ENCODE measurements at regions not wholly inside any gene's neighbourhood (a gene's known extent, or its start where the extent isn't known, plus 50 kb on each side); places are given as distances from the start of the nearest gene placed in this dataset.

- Histone ChIP-seq H3K27ac (ENCODE audit: low read depth, low read length) (no peak overlapping the region), H3K4me3 (ENCODE audit: extremely low read depth in 1 of 4, insufficient read depth in 2 of 4, low read depth in 3 of 4, low read length in 4 of 4) (no peak overlapping the region), H2AK5ac (ENCODE audit: low read depth, low read length) (no peak overlapping the region), H3K23ac (ENCODE audit: insufficient read length) (no peak overlapping the region), H2BK15ac (ENCODE audit: low read length) (no peak overlapping the region), H3K79me2 (ENCODE audit: control insufficient read depth in 1 of 2, insufficient read depth in 2 of 2, low read length in 2 of 2) (no peaks in the 10 kb centered on the region), H2BK120ac (replicated peaks; ENCODE audit: low read depth, low read length) (no peak overlapping the region), H3K79me1 (ENCODE audit: low read depth, low read length) (no peaks in the 10 kb centered on the region), H3K9me3 (ENCODE audit: insufficient read depth in 2 of 2, low read depth in 1 of 2, low read length in 1 of 2) (no peaks in the 10 kb centered on the region), H3K36me3 (ENCODE audit: control insufficient read depth in 2 of 4, insufficient read depth in 4 of 4, low read length in 3 of 4) (no peaks in the 10 kb centered on the region), H3K27me3 (replicated peaks in 1 of 4; ENCODE audit: control insufficient read depth in 3 of 4, extremely low read depth in 1 of 4, insufficient read depth in 3 of 4, low read length in 3 of 4) (no peaks in the 10 kb centered on the region), H3K56ac (replicated peaks; ENCODE audit: insufficient read length, low read depth, low read length) (no peak overlapping the region), H4K5ac (ENCODE audit: insufficient read length, low read depth, low read length) (no peak overlapping the region), H3K18ac (ENCODE audit: extremely low read depth, low read length) (no peak overlapping the region), H2AFZ (ENCODE audit: low read length) (no peak overlapping the region), H3K14ac (ENCODE audit: insufficient read length) (no peak overlapping the region), H3K4me2 (ENCODE audit: insufficient read depth in 1 of 2, low read depth in 2 of 2, low read length in 2 of 2) (no peak overlapping the region), H2BK20ac (ENCODE audit: low read length) (no peak overlapping the region), H4K91ac (replicated peaks; ENCODE audit: insufficient read length, low read length) (no peak overlapping the region), H4K20me1 (replicated peaks in 1 of 2; ENCODE audit: control insufficient read depth in 1 of 2, insufficient read depth in 2 of 2, low read length in 2 of 2) (no peaks in the 10 kb centered on the region), H3K9ac (replicated peaks in 1 of 4; ENCODE audit: extremely low read depth in 1 of 4, low read depth in 3 of 4, low read length in 3 of 4) (no peak overlapping the region), H2BK12ac (ENCODE audit: low read depth, low read length) (no peak overlapping the region), H3K4ac (replicated peaks; ENCODE audit: insufficient read length, low read depth, low read length) (no peak overlapping the region), H3K4me1 (replicated peaks in 1 of 4; ENCODE audit: control insufficient read depth in 3 of 4, insufficient read depth in 4 of 4, low read length in 3 of 4) (peaks cover 0 to 3% (median 0%) of the 10 kb centered on the region in 4 experiments; a peak in 1 of 7 replicates), H2BK5ac (ENCODE audit: low read depth, low read length) (no peak overlapping the region), H4K8ac (ENCODE audit: extremely low read depth, insufficient read depth, low read length) (peak overlapping the region; percentile 29; the same call in 1 of the 2 replicates), H3K23me2 (ENCODE audit: low read depth, low read length) (no peaks in the 10 kb centered on the region)
- 89% methylated on average over 17 of the region's 21 CpGs; no CpG with 5 or more reads in 1 of the 2 experiments for WGBS, 2 experiments (ENCODE audit: extremely low coverage in 1 of 2, insufficient coverage in 1 of 2, insufficient read length in 1 of 2, insufficient replicate concordance in 2 of 2, low coverage in 1 of 2, low lambda C conversion rate in 2 of 2, missing lambda C conversion rate in 1 of 2)
- TF ChIP-seq EGR1 (IDR thresholded peaks at IDR 0.05; ENCODE audit: borderline replicate concordance, low read depth, low read length) (no peak), CEBPB (IDR thresholded peaks at IDR 0.05; ENCODE audit: low read depth, low read length) (no peak), E2F6 (IDR thresholded peaks at IDR 0.05) (no peak), ATF2 (IDR thresholded peaks at IDR 0.05; ENCODE audit: low read length) (no peak), JUN (IDR thresholded peaks at IDR 0.05; ENCODE audit: low read depth, low read length) (no peak), CTBP2 (IDR thresholded peaks at IDR 0.05; ENCODE audit: borderline replicate concordance, insufficient read depth, insufficient read length, low read length) (no peak)
- CTCF ChIA-PET (ENCODE audit: partially characterized antibody), result no interaction called here
- POLR2A ChIA-PET (ENCODE audit: partially characterized antibody), result interaction anchor here (0.6 kb wide), 1 partner anchor 74 kb away, joined by 4 read pairs; no protein-coding TSS in a partner anchor
- DNase-seq (ENCODE audit: low read depth in 1 of 2, low spot score in 2 of 2) (no peak), FAIRE-seq (no peak)
These were observed 88.6 kb upstream of the FHL2 start for GRCh38 chr2:105487142-105488069.
